ENCODE measurements at regions not wholly inside any gene's neighbourhood (a gene's known extent, or its start where the extent isn't known, plus 50 kb on each side); places are given as distances from the start of the nearest gene placed in this dataset.
"Not testable (repeated sequence)": the region's sequence is repeated elsewhere in the genome, so short reads cannot be mapped to it uniquely, and the experiment has no call there.

- Histone ChIP-seq H3K9ac (ENCODE audit: insufficient read length) (no peak overlapping the region), H3K9me3 (ENCODE audit: low read depth, low read length) (no peaks in the 10 kb centered on the region), H3K4me3 (no peak overlapping the region), H3K36me3 (ENCODE audit: insufficient read depth, low read length) (no peaks in the 10 kb centered on the region), H3K27ac (no peak overlapping the region)
- TF ChIP-seq FOXP2 (optimal IDR thresholded peaks at IDR 0.05; ENCODE audit: control extremely low read depth, extremely low read length, insufficient read depth) (no peak), POLR2AphosphoS5 (IDR thresholded peaks at IDR 0.05; ENCODE audit: borderline replicate concordance, low read depth, low read length) (no peak), EZH2 (IDR thresholded peaks at IDR 0.05) (no peak)
- DNase-seq (ENCODE audit: low read depth, low spot score) = no peak
These were observed 55.0 kb upstream of the DACT2 start for GRCh38 chr6:168374541-168375071.

- no peaks in the 10 kb centered on the region for H3K9me3 ChIP-seq (ENCODE audit: low read depth, low read length)
- H3K36me3 ChIP-seq (ENCODE audit: insufficient read depth, low read length) = no peaks in the 10 kb centered on the region
- no peak overlapping the region for H3K4me3 ChIP-seq
- DNase-seq (ENCODE audit: low read depth, low spot score) = no peak
- no peak overlapping the region for H3K27ac ChIP-seq
- TF ChIP-seq EZH2 (IDR thresholded peaks at IDR 0.05) (no peak), FOXP2 (optimal IDR thresholded peaks at IDR 0.05; ENCODE audit: control extremely low read depth, extremely low read length, insufficient read depth) (no peak), POLR2AphosphoS5 (IDR thresholded peaks at IDR 0.05; ENCODE audit: borderline replicate concordance, low read depth, low read length) (no peak)
- no peak overlapping the region for H3K9ac ChIP-seq (ENCODE audit: insufficient read length)
These were observed 56.5 kb upstream of the DACT2 start for GRCh38 chr6:168376120-168376519.

GRCh38 chr6:168376811-168377483 is 57.4 kb upstream of the DACT2 start:
- Histone ChIP-seq H3K27ac (no peak overlapping the region), H3K9ac (ENCODE audit: insufficient read length) (no peak overlapping the region), H3K9me3 (ENCODE audit: low read depth, low read length) (no peaks in the 10 kb centered on the region), H3K36me3 (ENCODE audit: insufficient read depth, low read length) (no peaks in the 10 kb centered on the region), H3K4me3 (no peak overlapping the region)
- DNase-seq (ENCODE audit: low read depth, low spot score) = no peak
- TF ChIP-seq POLR2AphosphoS5 (IDR thresholded peaks at IDR 0.05; ENCODE audit: borderline replicate concordance, low read depth, low read length) (no peak), FOXP2 (optimal IDR thresholded peaks at IDR 0.05; ENCODE audit: control extremely low read depth, extremely low read length, insufficient read depth) (no peak), EZH2 (IDR thresholded peaks at IDR 0.05) (no peak)

GRCh38 chr6:168377484-168377855 is 57.9 kb upstream of the DACT2 start:
- Histone ChIP-seq H3K9me3 (ENCODE audit: low read depth, low read length) (no peaks in the 10 kb centered on the region), H3K4me3 (no peak overlapping the region), H3K27ac (no peak overlapping the region), H3K36me3 (ENCODE audit: insufficient read depth, low read length) (no peaks in the 10 kb centered on the region), H3K9ac (ENCODE audit: insufficient read length) (no peak overlapping the region)
- DNase-seq (ENCODE audit: low read depth, low spot score) = no peak
- TF ChIP-seq EZH2 (IDR thresholded peaks at IDR 0.05) = no peak
- TF ChIP-seq FOXP2 (optimal IDR thresholded peaks at IDR 0.05; ENCODE audit: control extremely low read depth, extremely low read length, insufficient read depth) = no peak
- TF ChIP-seq POLR2AphosphoS5 (IDR thresholded peaks at IDR 0.05; ENCODE audit: borderline replicate concordance, low read depth, low read length) = no peak

- no peak for DNase-seq (ENCODE audit: low read depth, low spot score)
- no peak for TF ChIP-seq FOXP2 (optimal IDR thresholded peaks at IDR 0.05; ENCODE audit: control extremely low read depth, extremely low read length, insufficient read depth)
- TF ChIP-seq POLR2AphosphoS5 (IDR thresholded peaks at IDR 0.05; ENCODE audit: borderline replicate concordance, low read depth, low read length) = no peak
- TF ChIP-seq EZH2 (IDR thresholded peaks at IDR 0.05) = no peak
- Histone ChIP-seq H3K9me3 (ENCODE audit: low read depth, low read length) (no peaks in the 10 kb centered on the region), H3K27ac (no peak overlapping the region), H3K36me3 (ENCODE audit: insufficient read depth, low read length) (no peaks in the 10 kb centered on the region), H3K9ac (ENCODE audit: insufficient read length) (no peak overlapping the region), H3K4me3 (no peak overlapping the region)
These were observed 58.6 kb upstream of the DACT2 start for GRCh38 chr6:168377856-168378832.

- H3K27ac ChIP-seq; H3K9ac ChIP-seq (ENCODE audit: insufficient read length); DNase-seq (ENCODE audit: low read depth, low spot score); H3K9me3 ChIP-seq (ENCODE audit: low read depth, low read length); H3K4me3 ChIP-seq; H3K36me3 ChIP-seq (ENCODE audit: insufficient read depth, low read length): not testable (repeated sequence)
These were observed 60.0 kb upstream of the DACT2 start for GRCh38 chr6:168379579-168379978.

- H3K9me3 ChIP-seq (ENCODE audit: low read depth, low read length); H3K27ac ChIP-seq; H3K36me3 ChIP-seq (ENCODE audit: insufficient read depth, low read length); H3K9ac ChIP-seq (ENCODE audit: insufficient read length); H3K4me3 ChIP-seq; DNase-seq (ENCODE audit: low read depth, low spot score): not testable (repeated sequence)
These were observed 60.6 kb upstream of the SMOC2 start for GRCh38 chr6:168380166-168380955.

- TF ChIP-seq POLR2AphosphoS5 (IDR thresholded peaks at IDR 0.05; ENCODE audit: borderline replicate concordance, low read depth, low read length) (no peak), FOXP2 (optimal IDR thresholded peaks at IDR 0.05; ENCODE audit: control extremely low read depth, extremely low read length, insufficient read depth) (no peak), EZH2 (IDR thresholded peaks at IDR 0.05) (no peak)
- DNase-seq (ENCODE audit: low read depth, low spot score) = no peak
- Histone ChIP-seq H3K27ac (no peak overlapping the region), H3K4me3 (no peak overlapping the region), H3K9ac (ENCODE audit: insufficient read length) (no peak overlapping the region), H3K36me3 (ENCODE audit: insufficient read depth, low read length) (no peaks in the 10 kb centered on the region), H3K9me3 (ENCODE audit: low read depth, low read length) (no peaks in the 10 kb centered on the region)
These were observed 59.9 kb upstream of the SMOC2 start for GRCh38 chr6:168380956-168381605.

Measured in SK-N-MC (cell line).